Liver (tissue), 7 donors: ENCODE measurements at regions not wholly inside any gene's neighbourhood (a gene's known extent, or its start where the extent isn't known, plus 50 kb on each side); places are given as distances from the start of the nearest gene placed in this dataset.

Experiments
- DNase-seq: peaks from one replicate; pipeline ENCODE4 v3.0.0-alpha.2; 2017; ENCODE audit warnings: low spot score
- H3K27ac ChIP-seq, 2 donors: one replicate each; pipeline ENCODE4 v1.7.0; 2013; ENCODE audit warnings: inconsistent platforms in 2 of 2, low read length in 2 of 2, control low read depth in 1 of 2, low read depth in 1 of 2, mild to moderate bottlenecking in 1 of 2
- H3K27me3 ChIP-seq, 4 donors: one replicate each; pipeline versions ENCODE4 v1.6.1 to v1.7.0; 2013; ENCODE audit warnings: low read length in 3 of 4, inconsistent platforms in 1 of 4, mild to moderate bottlenecking in 1 of 4, moderate library complexity in 1 of 4; ENCODE audit not compliant: control insufficient read depth in 4 of 4, insufficient read depth in 4 of 4
- H3K36me3 ChIP-seq, 4 donors: one replicate each; pipeline versions ENCODE4 v1.6.1 to v1.7.0; 2013; ENCODE audit warnings: low read length in 3 of 4, mild to moderate bottlenecking in 3 of 4, low read depth in 1 of 4, moderate library complexity in 1 of 4; ENCODE audit not compliant: control insufficient read depth in 4 of 4, insufficient read depth in 3 of 4
- H3K4me1 ChIP-seq, 4 donors: one replicate each; pipeline versions ENCODE4 v1.6.1 to v1.7.0; 2013; ENCODE audit warnings: low read length in 3 of 4, mild to moderate bottlenecking in 3 of 4, moderate library complexity in 1 of 4; ENCODE audit not compliant: control insufficient read depth in 4 of 4, insufficient read depth in 4 of 4
- H3K4me3 ChIP-seq, 3 donors: one replicate each; pipeline versions ENCODE4 v1.6.1 to v1.7.0; 2013; ENCODE audit warnings: low read length in 3 of 3, control low read depth in 1 of 3, low read depth in 1 of 3, mild to moderate bottlenecking in 1 of 3
- H3K9ac ChIP-seq, 2 donors: one replicate each; pipeline ENCODE4 v1.7.0; 2013; ENCODE audit warnings: low read length in 2 of 2, mild to moderate bottlenecking in 2 of 2, moderate library complexity in 2 of 2, control low read depth in 1 of 2, low read depth in 1 of 2
- H3K9me3 ChIP-seq, 4 donors: one replicate each; pipeline versions ENCODE4 v1.6.1 to v1.7.0; 2013; ENCODE audit warnings: low read length in 3 of 4; ENCODE audit not compliant: control insufficient read depth in 4 of 4
- ATF3 ChIP-seq: IDR thresholded peaks from 2 replicates; pipeline ENCODE4 v1.6.1; 2016; ENCODE audit warnings: antibody characterized with exemption
- FOXA2 ChIP-seq: IDR thresholded peaks from 2 replicates; pipeline ENCODE4 v1.6.1; 2016; ENCODE audit warnings: antibody characterized with exemption
- GABPA ChIP-seq, 2 donors: IDR thresholded peaks in 1 of 2; conservative IDR thresholded peaks in 1 of 2; 2 replicates each; pipeline ENCODE4 v1.6.1; 2016; ENCODE audit warnings: antibody characterized with exemption in 2 of 2, mild to moderate bottlenecking in 1 of 2, moderate library complexity in 1 of 2
- HNF4G ChIP-seq: IDR thresholded peaks from 2 replicates; pipeline ENCODE4 v1.6.1; 2016; ENCODE audit warnings: antibody characterized with exemption
- MAX ChIP-seq: IDR thresholded peaks from 2 replicates; pipeline ENCODE4 v1.6.1; 2016; ENCODE audit warnings: antibody characterized with exemption
- RAD21 ChIP-seq, 2 donors: IDR thresholded peaks; 2 replicates each; pipeline ENCODE4 v1.6.1; 2016; ENCODE audit warnings: antibody characterized with exemption in 2 of 2, mild to moderate bottlenecking in 2 of 2
- REST ChIP-seq: IDR thresholded peaks from 2 replicates; pipeline ENCODE4 v1.6.1; 2016; ENCODE audit warnings: antibody characterized with exemption, mild to moderate bottlenecking
- RXRA ChIP-seq, 2 donors: IDR thresholded peaks; 2 replicates each; pipeline ENCODE4 v1.6.1; 2017 to 2018; ENCODE audit warnings: antibody characterized with exemption in 2 of 2, mild to moderate bottlenecking in 1 of 2
- SP1 ChIP-seq: IDR thresholded peaks from 2 replicates; pipeline ENCODE4 v1.6.1; 2018; ENCODE audit warnings: antibody characterized with exemption, mild to moderate bottlenecking
- ZBTB33 ChIP-seq: IDR thresholded peaks from 2 replicates; pipeline ENCODE4 v1.6.1; 2016; ENCODE audit warnings: antibody characterized with exemption
- WGBS: extraction: QIAGEN DNeasy Blood & Tissue Kit; methylation state at CpG from one replicate; pipeline ENCODE4 v1.1.7; 2013; 5-methylcytosine and 5-hydroxymethylcytosine counted together
- donor health status: healthy.
- donor health status: healthy.
- donor health status: healthy.
- donor health status: healthy.

GRCh38 chr5:158390577-158390976 is 531.6 kb upstream of the CLINT1 start:
- TF ChIP-seq REST (no peak), RXRA (IDR thresholded peaks at IDR 0.05) (no peak)
- no peaks in the 10 kb centered on the region for H3K27me3 ChIP-seq
- no peaks in the 10 kb centered on the region for H3K36me3 ChIP-seq
- DNase-seq = no peak
- 65% methylated on average over 1 of the region's 1 CpG for WGBS
- no peaks in the 10 kb centered on the region for H3K9me3 ChIP-seq
- no peak overlapping the region for H3K9ac ChIP-seq
- peaks cover 4 to 15% (median 11%) of the 10 kb centered on the region in 4 donors for H3K4me1 ChIP-seq
- H3K4me3 ChIP-seq = no peak overlapping the region
- H3K27ac ChIP-seq = no peak overlapping the region

GRCh38 chr5:158389786-158390185 is 530.8 kb upstream of the CLINT1 start:
- H3K36me3 ChIP-seq = no peaks in the 10 kb centered on the region
- no peak overlapping the region for H3K9ac ChIP-seq
- no peaks in the 10 kb centered on the region for H3K27me3 ChIP-seq
- WGBS = 88% methylated on average over 4 of the region's 4 CpGs
- no peak overlapping the region for H3K27ac ChIP-seq
- no peak overlapping the region for H3K4me3 ChIP-seq
- TF ChIP-seq ATF3 (no peak), FOXA2 (no peak), HNF4G (no peak), REST (no peak), ZBTB33 (no peak)
- peaks cover 0 to 2% (median 0%) of the 10 kb centered on the region in 4 donors for H3K9me3 ChIP-seq
- H3K4me1 ChIP-seq = peaks cover 4 to 15% (median 11%) of the 10 kb centered on the region in 4 donors
- DNase-seq = no peak

GRCh38 chr5:158388021-158388420 is 529.1 kb upstream of the CLINT1 start:
- Histone ChIP-seq H3K27me3 (no peaks in the 10 kb centered on the region), H3K4me1 (peaks cover 0 to 4% (median 2%) of the 10 kb centered on the region in 4 donors), H3K4me3 (no peak overlapping the region), H3K9ac (no peak overlapping the region), H3K36me3 (no peaks in the 10 kb centered on the region), H3K9me3 (peaks cover 0 to 2% (median 0%) of the 10 kb centered on the region in 4 donors), H3K27ac (no peak overlapping the region)
- WGBS = 90% methylated on average over 9 of the region's 9 CpGs
- TF ChIP-seq ATF3 = no peak
- no peak for TF ChIP-seq RAD21 (IDR thresholded peaks at IDR 0.05)
- no peak for TF ChIP-seq RXRA (IDR thresholded peaks at IDR 0.05)
- TF ChIP-seq FOXA2 = no peak
- no peak for TF ChIP-seq MAX
- TF ChIP-seq SP1 = no peak
- no peak for TF ChIP-seq GABPA (IDR thresholded peaks at IDR 0.05 in 1 of 2, conservative IDR thresholded peaks at IDR 0.05 in 1 of 2)
- TF ChIP-seq REST = no peak
- no peak for DNase-seq
